Keratinocyte (primary cell): ENCODE measurements at regions not wholly inside any gene's neighbourhood (a gene's known extent, or its start where the extent isn't known, plus 50 kb on each side); places are given as distances from the start of the nearest gene placed in this dataset.

Source experiments
- DNase-seq: peaks from one replicate; pipeline ENCODE4 v3.0.0-alpha.2; 2011; ENCODE audit warnings: low read depth, missing footprints, low spot score
- FAIRE-seq: peaks from 2 replicates; lab custom pipeline; 2011; peaks lifted over from hg19 to GRCh38; lab: Jason Lieb, UNC
- H2AFZ ChIP-seq: 2 replicates; pipeline ENCODE4 v1.6.0; 2012; ENCODE audit warnings: low read length, control low read depth, inconsistent platforms; ENCODE audit not compliant: control insufficient read depth
- H3K27ac ChIP-seq: 2 replicates; pipeline ENCODE4 v1.5.1; 2011; ENCODE audit warnings: low read length; ENCODE audit not compliant: control insufficient read depth, insufficient read depth
- H3K27me3 ChIP-seq: 3 replicates; pipeline ENCODE4 v1.6.0; 2011; ENCODE audit warnings: low read length; ENCODE audit not compliant: control insufficient read depth, insufficient read depth; ENCODE audit errors: extremely low read depth
- H3K36me3 ChIP-seq, 2 experiments: 2 replicates in 1 of 2; 3 replicates in 1 of 2; pipeline ENCODE4 v1.5.1; 2011; ENCODE audit warnings: low read length in 2 of 2, mild to moderate bottlenecking in 1 of 2; ENCODE audit not compliant: control insufficient read depth in 2 of 2, insufficient read depth in 2 of 2; ENCODE audit errors: extremely low read depth in 1 of 2
- H3K4me1 ChIP-seq: 3 replicates; pipeline ENCODE4 v1.5.1; 2011; ENCODE audit warnings: low read length; ENCODE audit not compliant: control insufficient read depth, insufficient read depth; ENCODE audit errors: extremely low read depth
- H3K4me2 ChIP-seq: 3 replicates; pipeline ENCODE4 v1.6.0; 2011; ENCODE audit warnings: low read depth, low read length; ENCODE audit not compliant: control insufficient read depth, insufficient read depth; ENCODE audit errors: extremely low read depth
- H3K4me3 ChIP-seq, 3 experiments: fragments of 200-600 bp in 1 of 3; sonication (generic) in 1 of 3; 2 replicates in 2 of 3; 3 replicates in 1 of 3; pipeline ENCODE4 v1.5.1; 2011 to 2016; ENCODE audit warnings: low read length in 3 of 3, mild to moderate bottlenecking in 3 of 3, control low read depth in 2 of 3, inconsistent platforms in 1 of 3, low read depth in 1 of 3, mixed read lengths in 1 of 3, mixed run types in 1 of 3, moderate library complexity in 1 of 3; ENCODE audit not compliant: control insufficient read depth in 2 of 3, insufficient read depth in 2 of 3; ENCODE audit errors: extremely low read depth in 1 of 3
- H3K79me2 ChIP-seq: 2 replicates; pipeline ENCODE4 v1.6.0; 2012; ENCODE audit warnings: low read length; ENCODE audit not compliant: control insufficient read depth, insufficient read depth
- H3K9ac ChIP-seq: 3 replicates; pipeline ENCODE4 v1.6.0; 2011; ENCODE audit warnings: low read length; ENCODE audit not compliant: control insufficient read depth, insufficient read depth; ENCODE audit errors: extremely low read depth
- H3K9me1 ChIP-seq: 3 replicates; pipeline ENCODE4 v1.6.0; 2011; ENCODE audit warnings: low read length; ENCODE audit not compliant: control insufficient read depth, insufficient read depth; ENCODE audit errors: extremely low read depth
- H3K9me3 ChIP-seq: 2 replicates; pipeline ENCODE4 v1.5.1; 2012; ENCODE audit warnings: low read depth, low read length; ENCODE audit not compliant: control insufficient read depth
- H4K20me1 ChIP-seq: 3 replicates; pipeline ENCODE4 v1.6.0; 2011; ENCODE audit warnings: low read length; ENCODE audit not compliant: control insufficient read depth, insufficient read depth; ENCODE audit errors: extremely low read depth
- EZH2 ChIP-seq: IDR thresholded peaks from one replicate; pipeline ENCODE4 v1.6.1; 2012; ENCODE audit warnings: inconsistent platforms, mild to moderate bottlenecking, low read length, moderate library complexity
- dilution Hi-C: fragments of 300-500 bp; cut with MboI; formaldehyde crosslinking; loops from one replicate; pipeline ENCODE4 v1.7.0; 2020; ENCODE audit warnings: low sequenced_read_pairs; ENCODE audit not compliant: extremely low pct_ligation_motif_present
- TF ChIP-seq, protein P1 (sequence below), 3 experiments: IDR thresholded peaks in 1 of 3; conservative IDR thresholded peaks in 1 of 3; optimal IDR thresholded peaks in 1 of 3; 2 replicates in 2 of 3; 3 replicates in 1 of 3; pipeline versions ENCODE3 to v1.5.1; 2011; ENCODE audit warnings: low read length in 3 of 3, mild to moderate bottlenecking in 3 of 3, moderate library complexity in 2 of 3, control low read depth in 1 of 3, inconsistent platforms in 1 of 3; ENCODE audit not compliant: insufficient read depth in 2 of 3; ENCODE audit errors: extremely low read depth in 1 of 3

GRCh38 chr20:11748436-11748835 lies 169.3 kb upstream of the BTBD3 start:
- Histone ChIP-seq H3K79me2 (no peaks in the 10 kb centered on the region), H3K4me1 (no peaks in the 10 kb centered on the region), H4K20me1 (no peaks in the 10 kb centered on the region), H3K9me3 (no peaks in the 10 kb centered on the region), H3K9ac (no peak overlapping the region), H2AFZ (no peak overlapping the region), H3K36me3 (no peaks in the 10 kb centered on the region), H3K27me3 (no peaks in the 10 kb centered on the region), H3K9me1 (no peaks in the 10 kb centered on the region), H3K4me3 (no peak overlapping the region), H3K27ac (no peak overlapping the region), H3K4me2 (no peak overlapping the region)
- no peak for TF ChIP-seq EZH2
- TF ChIP-seq, protein P1, sequence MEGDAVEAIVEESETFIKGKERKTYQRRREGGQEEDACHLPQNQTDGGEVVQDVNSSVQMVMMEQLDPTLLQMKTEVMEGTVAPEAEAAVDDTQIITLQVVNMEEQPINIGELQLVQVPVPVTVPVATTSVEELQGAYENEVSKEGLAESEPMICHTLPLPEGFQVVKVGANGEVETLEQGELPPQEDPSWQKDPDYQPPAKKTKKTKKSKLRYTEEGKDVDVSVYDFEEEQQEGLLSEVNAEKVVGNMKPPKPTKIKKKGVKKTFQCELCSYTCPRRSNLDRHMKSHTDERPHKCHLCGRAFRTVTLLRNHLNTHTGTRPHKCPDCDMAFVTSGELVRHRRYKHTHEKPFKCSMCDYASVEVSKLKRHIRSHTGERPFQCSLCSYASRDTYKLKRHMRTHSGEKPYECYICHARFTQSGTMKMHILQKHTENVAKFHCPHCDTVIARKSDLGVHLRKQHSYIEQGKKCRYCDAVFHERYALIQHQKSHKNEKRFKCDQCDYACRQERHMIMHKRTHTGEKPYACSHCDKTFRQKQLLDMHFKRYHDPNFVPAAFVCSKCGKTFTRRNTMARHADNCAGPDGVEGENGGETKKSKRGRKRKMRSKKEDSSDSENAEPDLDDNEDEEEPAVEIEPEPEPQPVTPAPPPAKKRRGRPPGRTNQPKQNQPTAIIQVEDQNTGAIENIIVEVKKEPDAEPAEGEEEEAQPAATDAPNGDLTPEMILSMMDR (optimal IDR thresholded peaks at IDR 0.05 in 1 of 3, IDR thresholded peaks at IDR 0.05 in 1 of 3, conservative IDR thresholded peaks at IDR 0.05 in 1 of 3; ENCODE audit: extremely low read depth in 1 of 3, insufficient read depth in 2 of 3, low read length in 3 of 3): no peak
- DNase-seq (no peak), FAIRE-seq (no peak)
- dilution Hi-C loops: no loop called here

- H3K4me1 ChIP-seq: no peaks in the 10 kb centered on the region
- no peak for TF ChIP-seq EZH2
- TF ChIP-seq, protein P1 (optimal IDR thresholded peaks at IDR 0.05 in 1 of 3, IDR thresholded peaks at IDR 0.05 in 1 of 3, conservative IDR thresholded peaks at IDR 0.05 in 1 of 3; ENCODE audit: extremely low read depth in 1 of 3, insufficient read depth in 2 of 3, low read length in 3 of 3): no peak
- no peak overlapping the region for H3K9ac ChIP-seq
- no peaks in the 10 kb centered on the region for H3K79me2 ChIP-seq
- dilution Hi-C loops: no loop called here
- no peaks in the 10 kb centered on the region for H4K20me1 ChIP-seq
- H3K9me3 ChIP-seq: no peaks in the 10 kb centered on the region
- FAIRE-seq: no peak
- H3K27ac ChIP-seq: no peak overlapping the region
- no peaks in the 10 kb centered on the region for H3K27me3 ChIP-seq
- H3K4me2 ChIP-seq: no peak overlapping the region
- H3K9me1 ChIP-seq: no peaks in the 10 kb centered on the region
- H3K36me3 ChIP-seq: no peaks in the 10 kb centered on the region
- no peak for DNase-seq
- H2AFZ ChIP-seq: no peak overlapping the region
- H3K4me3 ChIP-seq: no peak overlapping the region
Observed at GRCh38 chr20:11752336-11752735, 165.4 kb upstream of the BTBD3 start.
